CD4-positive, alpha-beta T cell (primary cell): ENCODE measurements at regions not wholly inside any gene's neighbourhood (a gene's known extent, or its start where the extent isn't known, plus 50 kb on each side); places are given as distances from the start of the nearest gene placed in this dataset.

Experiments used
- ATAC-seq: fragments of 200-7000 bp; cut with Tn5 transposase; one replicate; pipeline ENCODE4 v1.10.0; 2022; ENCODE audit warnings: mild to moderate bottlenecking; ENCODE audit not compliant: poor library complexity
- CTCF ChIA-PET: fragments of 350-600 bp; sonication (Branson Sonifier 250); formaldehyde crosslinking; loops from one replicate; lab custom pipeline; 2021; ENCODE audit warnings: antibody characterized with exemption, inconsistent platforms; lab: Charles Lee
- POLR2A ChIA-PET: fragments of 350-600 bp; sonication (Branson Sonifier 250); formaldehyde crosslinking; loops from one replicate; lab custom pipeline; 2021; ENCODE audit warnings: antibody characterized with exemption, inconsistent platforms; lab: Charles Lee
- DNase-seq, 14 experiments: peaks; one replicate each; pipeline ENCODE4 v3.0.0-alpha.2; 2013 to 2020; ENCODE audit warnings: mixed read lengths in 2 of 14
- H3K27ac ChIP-seq, 2 donors: one replicate each; pipeline versions ENCODE4 v1.5.1 to v1.7.0; 2013; ENCODE audit warnings: low read length in 2 of 2, low read depth in 1 of 2, mild to moderate bottlenecking in 1 of 2
- H3K27me3 ChIP-seq, 2 experiments: 1 replicate in 1 of 2; 2 replicates in 1 of 2; pipeline versions ENCODE4 v1.6.1 to v1.7.0; 2013; ENCODE audit warnings: low read length in 2 of 2, control low read depth in 1 of 2, mild to moderate bottlenecking in 1 of 2, moderate library complexity in 1 of 2; ENCODE audit not compliant: insufficient read depth in 2 of 2, control insufficient read depth in 1 of 2
- H3K36me3 ChIP-seq: one replicate; pipeline ENCODE4 v1.6.1; 2013; ENCODE audit warnings: low read length, control low read depth; ENCODE audit not compliant: insufficient read depth
- H3K4me1 ChIP-seq: one replicate; pipeline ENCODE4 v1.6.1; 2013; ENCODE audit warnings: low read length, control low read depth; ENCODE audit not compliant: insufficient read depth
- H3K4me3 ChIP-seq: one replicate; pipeline ENCODE4 v1.5.1; 2013; ENCODE audit warnings: mild to moderate bottlenecking, low read length, moderate library complexity
- H3K9me3 ChIP-seq, 2 experiments: 1 replicate in 1 of 2; 2 replicates in 1 of 2; pipeline versions ENCODE4 v1.6.1 to v1.7.0; 2013; ENCODE audit warnings: low read length in 2 of 2, mild to moderate bottlenecking in 2 of 2, control low read depth in 1 of 2, moderate library complexity in 1 of 2; ENCODE audit not compliant: control insufficient read depth in 1 of 2, insufficient read depth in 1 of 2
- H3K27ac Mint-ChIP-seq: one replicate; pipeline ENCODE4 v1.8.0; 2020; ENCODE audit warnings: mixed read lengths
- H3K27me3 Mint-ChIP-seq: one replicate; pipeline ENCODE4 v1.8.0; 2021; ENCODE audit warnings: mixed read lengths
- H3K36me3 Mint-ChIP-seq: one replicate; pipeline ENCODE4 v1.8.0; 2021; ENCODE audit warnings: low read depth, mixed read lengths
- H3K4me1 Mint-ChIP-seq: one replicate; pipeline ENCODE4 v1.8.0; 2021; ENCODE audit warnings: low read depth, mixed read lengths
- H3K4me3 Mint-ChIP-seq: one replicate; pipeline ENCODE4 v1.8.0; 2020; ENCODE audit warnings: mild to moderate bottlenecking, mixed read lengths
- H3K9me3 Mint-ChIP-seq: one replicate; pipeline ENCODE4 v1.8.0; 2020; ENCODE audit warnings: mixed read lengths
- CTCF ChIP-seq: fragments of 200-600 bp; IDR thresholded peaks from one replicate; pipeline ENCODE4 v1.8.0; 2022; ENCODE audit warnings: antibody characterized with exemption, mild to moderate bottlenecking
- intact Hi-C, 2 experiments: fragments of 100-400 bp; cut with DNase I in 1 of 2; cut with micrococcal nuclease in 1 of 2; formaldehyde crosslinking; loops; one replicate each; pipeline versions ENCODE4 v1.15.1 to v1.9.0; 2023 to 2025; cut with DNase I, micrococcal nuclease

GRCh38 chr7:28291559-28291958 is 111.0 kb upstream of the JAZF1 start:
- Histone ChIP-seq H3K9me3 (no peaks in the 10 kb centered on the region), H3K27me3 (peaks cover 0 to 4% of the 10 kb centered on the region in 2 experiments), H3K27ac (no peak overlapping the region), H3K4me1 (no peaks in the 10 kb centered on the region), H3K4me3 (no peak overlapping the region), H3K36me3 (no peaks in the 10 kb centered on the region)
- DNase-seq = no peak
- Mint-ChIP-seq H3K36me3 (no peaks in the 10 kb centered on the region), H3K4me3 (no peak overlapping the region), H3K9me3 (no peaks in the 10 kb centered on the region), H3K27ac (no peak overlapping the region), H3K27me3 (peaks cover 25% of the 10 kb centered on the region), H3K4me1 (no peaks in the 10 kb centered on the region)
- ChIA-PET POLR2A (no interaction called here), CTCF (interaction anchor here (0.6 kb wide), 1 partner anchor 13 kb away, joined by 3 read pairs; no protein-coding TSS in a partner anchor)
- ATAC-seq = no peak
- TF ChIP-seq CTCF = no peak
- intact Hi-C loops = no loop called here

- no peak overlapping the region for H3K4me3 Mint-ChIP-seq
- no peaks in the 10 kb centered on the region for H3K36me3 ChIP-seq
- H3K9me3 ChIP-seq = no peaks in the 10 kb centered on the region
- H3K27ac Mint-ChIP-seq = no peak overlapping the region
- CTCF ChIA-PET = no interaction called here
- no peaks in the 10 kb centered on the region for H3K36me3 Mint-ChIP-seq
- TF ChIP-seq CTCF = no peak
- H3K4me1 ChIP-seq = no peaks in the 10 kb centered on the region
- no peak for ATAC-seq
- H3K27ac ChIP-seq = no peak overlapping the region
- H3K4me3 ChIP-seq = no peak overlapping the region
- intact Hi-C loops = no loop called here
- no peak for DNase-seq
- peaks cover 0 to 4% of the 10 kb centered on the region in 2 experiments for H3K27me3 ChIP-seq
- POLR2A ChIA-PET = no interaction called here
- H3K27me3 Mint-ChIP-seq = peaks cover 28% of the 10 kb centered on the region
- H3K9me3 Mint-ChIP-seq = no peaks in the 10 kb centered on the region
- H3K4me1 Mint-ChIP-seq = no peaks in the 10 kb centered on the region
These were observed 112.4 kb upstream of the JAZF1 start for GRCh38 chr7:28292834-28293526.

GRCh38 chr7:28293527-28293835 is 112.9 kb upstream of the JAZF1 start:
- ATAC-seq (no peak), DNase-seq (no peak)
- Histone ChIP-seq H3K9me3 (no peaks in the 10 kb centered on the region), H3K27me3 (peaks cover 0 to 4% of the 10 kb centered on the region in 2 experiments), H3K4me1 (no peaks in the 10 kb centered on the region), H3K4me3 (no peak overlapping the region), H3K27ac (no peak overlapping the region), H3K36me3 (no peaks in the 10 kb centered on the region)
- H3K4me3 Mint-ChIP-seq = no peak overlapping the region
- no peak overlapping the region for H3K27ac Mint-ChIP-seq
- ChIA-PET CTCF (no interaction called here), POLR2A (no interaction called here)
- intact Hi-C loops = no loop called here
- TF ChIP-seq CTCF = no peak
- H3K4me1 Mint-ChIP-seq = no peaks in the 10 kb centered on the region
- H3K9me3 Mint-ChIP-seq = no peaks in the 10 kb centered on the region
- H3K36me3 Mint-ChIP-seq = no peaks in the 10 kb centered on the region
- peaks cover 28% of the 10 kb centered on the region for H3K27me3 Mint-ChIP-seq
